ENCODE measurements at regions not wholly inside any gene's neighbourhood (a gene's known extent, or its start where the extent isn't known, plus 50 kb on each side); places are given as distances from the start of the nearest gene placed in this dataset.

DNA sequence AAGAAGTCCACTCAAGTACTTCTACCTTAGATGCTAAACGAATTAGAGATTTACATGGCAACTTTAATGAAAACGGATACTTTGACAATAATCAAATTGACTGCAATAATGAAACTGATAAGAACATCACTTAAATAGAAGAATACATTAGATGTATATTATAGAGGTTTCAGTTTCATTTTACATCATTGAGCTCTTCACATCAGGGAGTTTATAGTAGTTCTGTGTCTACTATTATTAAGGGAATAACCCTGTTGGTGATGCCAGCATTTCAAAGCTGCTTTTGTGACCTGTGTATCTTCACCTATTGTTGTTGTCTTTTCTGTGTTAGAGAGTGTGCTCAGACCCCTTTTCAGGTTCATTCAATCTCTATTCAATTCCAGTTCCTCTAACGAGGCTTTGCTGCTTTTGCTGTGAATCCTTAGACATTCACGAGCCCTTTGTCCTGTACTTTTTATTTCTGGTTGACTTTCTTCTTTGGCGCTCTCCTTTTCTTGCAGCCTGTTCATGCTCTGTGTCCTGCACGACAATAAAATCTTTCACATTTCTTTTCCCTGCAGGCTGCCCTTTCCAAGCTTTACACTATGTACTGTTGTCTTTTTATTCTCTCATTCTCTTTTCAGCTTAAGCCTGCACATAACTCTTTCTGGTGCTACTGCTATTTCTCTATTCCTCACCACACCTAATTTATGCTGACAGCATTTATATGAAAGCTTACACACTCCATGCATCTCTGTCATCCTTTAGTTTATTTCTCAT, 232.1 kb downstream of the CPE start:
- H3K4me3 ChIP-seq (ENCODE audit: low read depth, low read length): peak overlapping the region; percentile 6
- DNase-seq (ENCODE audit: low read depth): no peak
- TF ChIP-seq, protein P1, sequence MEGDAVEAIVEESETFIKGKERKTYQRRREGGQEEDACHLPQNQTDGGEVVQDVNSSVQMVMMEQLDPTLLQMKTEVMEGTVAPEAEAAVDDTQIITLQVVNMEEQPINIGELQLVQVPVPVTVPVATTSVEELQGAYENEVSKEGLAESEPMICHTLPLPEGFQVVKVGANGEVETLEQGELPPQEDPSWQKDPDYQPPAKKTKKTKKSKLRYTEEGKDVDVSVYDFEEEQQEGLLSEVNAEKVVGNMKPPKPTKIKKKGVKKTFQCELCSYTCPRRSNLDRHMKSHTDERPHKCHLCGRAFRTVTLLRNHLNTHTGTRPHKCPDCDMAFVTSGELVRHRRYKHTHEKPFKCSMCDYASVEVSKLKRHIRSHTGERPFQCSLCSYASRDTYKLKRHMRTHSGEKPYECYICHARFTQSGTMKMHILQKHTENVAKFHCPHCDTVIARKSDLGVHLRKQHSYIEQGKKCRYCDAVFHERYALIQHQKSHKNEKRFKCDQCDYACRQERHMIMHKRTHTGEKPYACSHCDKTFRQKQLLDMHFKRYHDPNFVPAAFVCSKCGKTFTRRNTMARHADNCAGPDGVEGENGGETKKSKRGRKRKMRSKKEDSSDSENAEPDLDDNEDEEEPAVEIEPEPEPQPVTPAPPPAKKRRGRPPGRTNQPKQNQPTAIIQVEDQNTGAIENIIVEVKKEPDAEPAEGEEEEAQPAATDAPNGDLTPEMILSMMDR (IDR thresholded peaks at IDR 0.05; ENCODE audit: insufficient read depth, low read depth, low read length): no peak

DNA sequence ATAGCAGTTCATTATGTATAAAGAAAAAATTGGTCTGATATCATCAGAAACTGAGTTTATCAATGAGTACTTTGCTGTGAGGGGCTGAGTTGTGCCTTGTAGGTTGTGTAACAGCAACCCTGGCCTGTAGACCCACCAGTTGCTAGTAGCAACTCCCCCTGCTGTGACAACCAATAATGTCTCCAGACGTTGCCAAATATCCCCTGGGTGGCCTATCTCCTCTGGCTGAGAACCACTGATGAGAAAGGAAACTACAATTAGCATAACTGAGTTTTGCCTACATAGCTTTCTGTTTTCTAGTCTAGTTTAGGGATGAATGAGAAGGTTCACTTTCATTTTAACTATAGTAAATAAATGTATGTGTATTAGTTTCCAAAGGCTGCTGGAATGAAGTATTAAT, 234.1 kb downstream of the CPE start:
- TF ChIP-seq, protein P1 (IDR thresholded peaks at IDR 0.05; ENCODE audit: insufficient read depth, low read depth, low read length): no peak
- no peak for DNase-seq (ENCODE audit: low read depth)
- H3K4me3 ChIP-seq (ENCODE audit: low read depth, low read length): no peak overlapping the region

DNA sequence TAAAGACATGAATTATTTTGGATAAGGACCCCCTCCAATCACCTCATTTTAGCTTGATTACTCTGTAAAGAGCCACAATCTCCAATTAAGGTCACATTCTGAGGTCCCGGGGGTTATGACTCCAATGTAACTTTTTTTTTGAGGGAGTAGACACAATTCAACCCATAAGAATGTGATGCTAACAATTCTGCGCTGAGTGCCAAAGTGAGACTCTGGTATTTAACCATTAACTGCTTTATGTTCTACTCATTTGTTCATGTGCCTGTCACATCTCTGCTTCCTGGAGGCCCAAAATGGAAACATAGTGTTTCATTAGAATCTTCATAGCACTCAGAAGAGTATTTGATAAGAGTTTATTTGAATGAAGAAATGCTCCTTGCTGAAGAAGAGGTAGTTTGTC, 234.8 kb downstream of the CPE start:
- no peak for DNase-seq (ENCODE audit: low read depth)
- no peak overlapping the region for H3K4me3 ChIP-seq (ENCODE audit: low read depth, low read length)
- TF ChIP-seq, protein P1 (IDR thresholded peaks at IDR 0.05; ENCODE audit: insufficient read depth, low read depth, low read length): no peak

DNA sequence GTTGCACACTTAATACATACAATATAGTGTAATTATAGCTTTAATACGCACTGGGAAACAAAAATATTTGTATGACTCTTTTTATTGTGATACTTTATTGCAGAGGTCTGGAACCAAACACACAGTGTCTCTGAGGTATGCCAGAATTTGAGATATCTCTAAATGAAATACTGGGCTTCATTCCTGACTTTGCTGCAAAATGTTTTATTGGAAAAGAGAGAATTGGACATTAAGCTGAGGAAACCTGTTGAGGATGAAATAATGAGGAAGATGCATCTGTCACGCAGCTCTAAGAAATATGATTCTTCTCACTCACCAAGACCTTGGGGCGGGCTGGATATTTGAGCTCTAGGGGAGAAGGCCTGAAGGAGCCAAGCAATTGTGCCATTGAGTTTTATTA, 242.1 kb downstream of the CPE start:
- no peak for DNase-seq (ENCODE audit: low read depth)
- no peak overlapping the region for H3K4me3 ChIP-seq (ENCODE audit: low read depth, low read length)
- TF ChIP-seq, protein P1 (IDR thresholded peaks at IDR 0.05; ENCODE audit: insufficient read depth, low read depth, low read length): no peak

DNA sequence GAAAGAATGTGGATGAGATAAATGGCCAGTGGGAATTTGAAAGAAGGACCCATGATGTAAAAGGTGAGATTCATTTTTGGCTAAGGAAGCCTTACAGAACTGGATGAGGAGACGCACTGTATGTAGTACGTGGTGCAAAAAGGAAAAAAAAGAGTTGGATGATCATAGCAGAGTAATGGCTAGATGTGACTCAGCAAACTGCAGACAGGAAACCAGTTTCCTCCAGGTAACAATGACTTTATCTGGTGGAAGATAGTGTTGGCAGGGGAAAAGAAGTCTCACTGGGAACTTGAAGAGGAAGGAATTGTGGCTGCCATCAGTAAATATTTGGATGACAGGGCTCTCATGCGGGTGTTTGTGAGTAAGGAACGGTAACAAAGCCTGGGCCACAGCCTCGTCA, 243.2 kb downstream of the CPE start:
- H3K4me3 ChIP-seq (ENCODE audit: low read depth, low read length): no peak overlapping the region
- no peak for DNase-seq (ENCODE audit: low read depth)
- TF ChIP-seq, protein P1 (IDR thresholded peaks at IDR 0.05; ENCODE audit: insufficient read depth, low read depth, low read length): no peak

DNA sequence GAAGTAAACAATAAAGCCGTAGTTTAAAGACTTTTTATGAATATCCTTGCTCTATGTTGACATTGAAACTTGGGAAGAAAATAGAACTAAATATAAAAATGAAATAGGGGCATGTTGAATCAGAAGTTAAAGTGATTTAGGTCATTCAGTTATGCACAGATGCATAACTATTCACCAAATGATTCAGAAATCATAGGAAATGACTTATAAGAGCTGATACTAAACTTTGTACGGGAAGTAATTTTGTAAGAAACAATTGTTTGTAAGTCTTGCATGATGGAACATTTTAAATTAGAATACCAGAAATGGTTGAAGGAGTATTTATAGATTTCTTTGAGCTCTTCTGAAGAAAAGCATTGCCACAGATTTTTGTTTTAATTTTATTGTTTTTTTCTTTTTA, 246.5 kb downstream of the CPE start:
- TF ChIP-seq, protein P1 (IDR thresholded peaks at IDR 0.05; ENCODE audit: insufficient read depth, low read depth, low read length): no peak
- no peak overlapping the region for H3K4me3 ChIP-seq (ENCODE audit: low read depth, low read length)
- no peak for DNase-seq (ENCODE audit: low read depth)

DNA sequence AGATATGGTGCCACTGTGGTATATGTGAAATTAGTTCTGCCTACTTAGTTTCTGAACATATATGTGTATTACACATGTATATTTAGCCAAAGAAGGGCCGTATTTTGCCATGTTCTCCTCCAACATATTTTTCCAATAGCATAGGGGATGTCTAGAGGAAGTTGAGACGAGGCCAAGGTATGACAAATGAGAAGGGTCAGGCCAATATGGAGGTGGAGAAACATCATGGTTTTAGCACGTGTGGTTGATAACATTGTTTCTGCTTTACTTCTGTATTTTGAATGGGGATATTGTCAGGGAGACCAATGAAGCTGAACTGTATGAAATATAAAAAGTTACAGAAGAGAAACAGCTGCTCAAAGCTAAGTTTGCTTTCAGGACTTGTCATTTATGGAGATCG, 246.7 kb upstream of the TLL1 start:
- no peak for DNase-seq (ENCODE audit: low read depth)
- TF ChIP-seq, protein P1 (IDR thresholded peaks at IDR 0.05; ENCODE audit: insufficient read depth, low read depth, low read length): no peak
- no peak overlapping the region for H3K4me3 ChIP-seq (ENCODE audit: low read depth, low read length)

Measured in fibroblast of villous mesenchyme (primary cell).